IPS-NIHi11 (cell line): ENCODE measurements at regions not wholly inside any gene's neighbourhood (a gene's known extent, or its start where the extent isn't known, plus 50 kb on each side); places are given as distances from the start of the nearest gene placed in this dataset.
"Not testable (repeated sequence)": the region's sequence is repeated elsewhere in the genome, so short reads cannot be mapped to it uniquely, and the experiment has no call there.

Source experiments
- DNase-seq: peaks from one replicate; pipeline ENCODE4 v3.0.0; 2012; ENCODE audit warnings: mixed read lengths, low spot score

- DNase-seq: no peak
These were observed 1038.6 kb downstream of the STPG2 start for GRCh38 chr4:97104666-97105065.

GRCh38 chr4:97105347-97106099, 1037.8 kb downstream of the STPG2 start:
- no peak for DNase-seq

GRCh38 chr4:97106161-97106560, 1037.1 kb downstream of the STPG2 start:
- no peak for DNase-seq

- DNase-seq: no peak
These were observed 1032.8 kb downstream of the STPG2 start for GRCh38 chr4:97110506-97110905.

GRCh38 chr4:97116511-97116910, 1026.8 kb downstream of the STPG2 start:
- no peak for DNase-seq

- no peak for DNase-seq
These were observed 1021.8 kb downstream of the STPG2 start for GRCh38 chr4:97121493-97121892.

- DNase-seq: no peak
These were observed 1019.7 kb downstream of the STPG2 start for GRCh38 chr4:97123573-97123972.

GRCh38 chr4:97132435-97132834, 1010.8 kb downstream of the STPG2 start:
- no peak for DNase-seq

GRCh38 chr4:97134456-97134855, 1008.8 kb downstream of the STPG2 start:
- no peak for DNase-seq

GRCh38 chr4:97139791-97140190, 1003.5 kb downstream of the STPG2 start:
- no peak for DNase-seq

GRCh38 chr4:97140545-97140944, 1002.7 kb downstream of the STPG2 start:
- DNase-seq: no peak

GRCh38 chr4:97141332-97141731, 1001.9 kb downstream of the STPG2 start:
- DNase-seq: not testable (repeated sequence)

GRCh38 chr4:97142410-97142809, 1000.9 kb downstream of the STPG2 start:
- DNase-seq: no peak

GRCh38 chr4:97142893-97143292, 1000.4 kb downstream of the STPG2 start:
- no peak for DNase-seq

GRCh38 chr4:97144199-97144598, 999.1 kb downstream of the STPG2 start:
- no peak for DNase-seq

GRCh38 chr4:97150966-97151365, 992.3 kb downstream of the STPG2 start:
- DNase-seq: no peak

- DNase-seq: no peak
These were observed 991.1 kb downstream of the STPG2 start for GRCh38 chr4:97152149-97152548.

GRCh38 chr4:97153042-97153441, 990.2 kb downstream of the STPG2 start:
- DNase-seq: peak; percentile 43

GRCh38 chr4:97159625-97160024, 983.7 kb downstream of the STPG2 start:
- DNase-seq: no peak

- no peak for DNase-seq
These were observed 958.0 kb downstream of the STPG2 start for GRCh38 chr4:97185233-97185632.

GRCh38 chr4:97197106-97197505, 946.2 kb downstream of the STPG2 start:
- DNase-seq: no peak

GRCh38 chr4:97208749-97209148, 934.5 kb downstream of the STPG2 start:
- no peak for DNase-seq

GRCh38 chr4:97215409-97215941, 927.8 kb downstream of the STPG2 start:
- DNase-seq: no peak

GRCh38 chr4:97216046-97216445, 927.2 kb downstream of the STPG2 start:
- no peak for DNase-seq
